ENCODE measurements at regions not wholly inside any gene's neighbourhood (a gene's known extent, or its start where the extent isn't known, plus 50 kb on each side); places are given as distances from the start of the nearest gene placed in this dataset.

DNA sequence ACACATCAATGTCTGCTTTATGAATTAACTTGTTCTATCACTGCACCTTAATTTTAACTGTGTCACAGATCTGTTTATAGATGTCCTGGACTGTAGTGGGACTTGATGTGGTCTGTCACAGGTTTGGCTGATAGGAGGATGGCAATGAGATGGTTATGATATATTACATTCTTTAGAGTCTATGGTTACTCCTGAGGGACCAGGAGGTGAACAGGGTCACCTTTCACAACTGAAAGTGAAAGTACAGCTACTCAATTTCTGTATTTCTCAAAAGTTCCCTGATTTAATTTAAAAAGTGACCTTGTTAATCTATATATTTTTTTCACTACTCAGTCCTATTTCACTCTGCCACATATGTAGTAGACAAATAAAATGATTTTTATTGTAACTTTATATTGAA lies 1284.1 kb upstream of the GYPC start:
- Histone ChIP-seq H4K5ac (ENCODE audit: low read depth, low read length) (no peak overlapping the region), H3K56ac (ENCODE audit: extremely low read depth, insufficient read depth, low read length) (no peak overlapping the region), H3K9me3 (ENCODE audit: control insufficient read depth, insufficient read depth, low read length) (no peaks in the 10 kb centered on the region), H3K79me1 (ENCODE audit: low read depth in 1 of 2, low read length in 2 of 2) (no peaks in the 10 kb centered on the region), H2AK9ac (replicated peaks; ENCODE audit: low read depth, low read length, poor library complexity) (no peak overlapping the region), H3K36me3 (ENCODE audit: control insufficient read depth, insufficient read depth, low read length) (no peaks in the 10 kb centered on the region), H4K20me1 (ENCODE audit: insufficient read depth, low read length) (no peaks in the 10 kb centered on the region), H2AFZ (replicated peaks; ENCODE audit: low read length, poor library complexity) (no peak overlapping the region), H3K18ac (ENCODE audit: low read depth, low read length) (no peak overlapping the region), H2BK120ac (ENCODE audit: low read depth, low read length) (no peak overlapping the region), H3K4me2 (ENCODE audit: low read depth, low read length) (no peak overlapping the region), H3K4me1 (ENCODE audit: control insufficient read depth, insufficient read depth, low read length) (no peaks in the 10 kb centered on the region), H4K8ac (ENCODE audit: low read depth in 2 of 2, low read length in 2 of 2) (no peak overlapping the region), H4K91ac (ENCODE audit: insufficient read depth, low read depth, low read length) (no peak overlapping the region), H3K4me3 (ENCODE audit: insufficient read depth, low read depth, low read length) (no peak overlapping the region), H3K9me1 (ENCODE audit: insufficient read depth, low read length) (no peaks in the 10 kb centered on the region), H2AK5ac (ENCODE audit: low read depth, low read length) (no peak overlapping the region), H3K14ac (replicated peaks; ENCODE audit: low read depth, low read length) (no peak overlapping the region), H2BK15ac (ENCODE audit: low read depth, low read length) (no peak overlapping the region), H3K27me3 (ENCODE audit: control insufficient read depth, insufficient read depth, low read length) (no peaks in the 10 kb centered on the region), H2BK5ac (ENCODE audit: low read depth, low read length, poor library complexity, severe bottlenecking) (no peak overlapping the region), H3K4ac (ENCODE audit: low read depth, low read length) (no peak overlapping the region), H2BK20ac (ENCODE audit: low read depth, low read length) (no peak overlapping the region), H3K9ac (ENCODE audit: low read depth, low read length) (no peak overlapping the region), H3K23ac (ENCODE audit: low read depth, low read length) (no peak overlapping the region), H3K27ac (ENCODE audit: insufficient read depth, low read length) (no peak overlapping the region)
- intact Hi-C loops (cut with micrococcal nuclease) = no loop called here
- ChIA-PET CTCF (no interaction called here), POLR2A (ENCODE audit: unreplicated experiment) (no interaction called here)
- TF ChIP-seq MAFK (IDR thresholded peaks at IDR 0.05; ENCODE audit: low read depth, low read length) (no peak), NFE2L2 (IDR thresholded peaks at IDR 0.05; ENCODE audit: low read depth, low read length) (no peak), RCOR1 (IDR thresholded peaks at IDR 0.05; ENCODE audit: insufficient replicate concordance, low read length) (no peak), SMC3 (IDR thresholded peaks at IDR 0.05; ENCODE audit: low read depth, low read length) (no peak), MXI1 (IDR thresholded peaks at IDR 0.05; ENCODE audit: borderline replicate concordance, low read depth, low read length) (no peak), POLR2A (IDR thresholded peaks at IDR 0.05; ENCODE audit: low read depth, low read length) (no peak), FOS (IDR thresholded peaks at IDR 0.05; ENCODE audit: low read depth, low read length) (no peak), RAD21 (IDR thresholded peaks at IDR 0.05; ENCODE audit: low read length) (no peak), CHD1 (IDR thresholded peaks at IDR 0.05; ENCODE audit: low read depth, low read length) (no peak), BHLHE40 (IDR thresholded peaks at IDR 0.05; ENCODE audit: low read depth, low read length) (no peak), MAZ (IDR thresholded peaks at IDR 0.05; ENCODE audit: borderline replicate concordance, low read depth, low read length) (no peak), RFX5 (IDR thresholded peaks at IDR 0.05; ENCODE audit: low read depth, low read length) (no peak), CEBPB (IDR thresholded peaks at IDR 0.05; ENCODE audit: low read depth, low read length) (no peak)
- TF ChIP-seq, protein P1, sequence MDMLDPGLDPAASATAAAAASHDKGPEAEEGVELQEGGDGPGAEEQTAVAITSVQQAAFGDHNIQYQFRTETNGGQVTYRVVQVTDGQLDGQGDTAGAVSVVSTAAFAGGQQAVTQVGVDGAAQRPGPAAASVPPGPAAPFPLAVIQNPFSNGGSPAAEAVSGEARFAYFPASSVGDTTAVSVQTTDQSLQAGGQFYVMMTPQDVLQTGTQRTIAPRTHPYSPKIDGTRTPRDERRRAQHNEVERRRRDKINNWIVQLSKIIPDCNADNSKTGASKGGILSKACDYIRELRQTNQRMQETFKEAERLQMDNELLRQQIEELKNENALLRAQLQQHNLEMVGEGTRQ (IDR thresholded peaks at IDR 0.05; ENCODE audit: low read depth, low read length) = no peak
- TF ChIP-seq, protein P2, sequence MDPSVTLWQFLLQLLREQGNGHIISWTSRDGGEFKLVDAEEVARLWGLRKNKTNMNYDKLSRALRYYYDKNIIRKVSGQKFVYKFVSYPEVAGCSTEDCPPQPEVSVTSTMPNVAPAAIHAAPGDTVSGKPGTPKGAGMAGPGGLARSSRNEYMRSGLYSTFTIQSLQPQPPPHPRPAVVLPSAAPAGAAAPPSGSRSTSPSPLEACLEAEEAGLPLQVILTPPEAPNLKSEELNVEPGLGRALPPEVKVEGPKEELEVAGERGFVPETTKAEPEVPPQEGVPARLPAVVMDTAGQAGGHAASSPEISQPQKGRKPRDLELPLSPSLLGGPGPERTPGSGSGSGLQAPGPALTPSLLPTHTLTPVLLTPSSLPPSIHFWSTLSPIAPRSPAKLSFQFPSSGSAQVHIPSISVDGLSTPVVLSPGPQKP (IDR thresholded peaks at IDR 0.05; ENCODE audit: borderline replicate concordance, low read depth, low read length) = no peak
- TF ChIP-seq, protein P3, sequence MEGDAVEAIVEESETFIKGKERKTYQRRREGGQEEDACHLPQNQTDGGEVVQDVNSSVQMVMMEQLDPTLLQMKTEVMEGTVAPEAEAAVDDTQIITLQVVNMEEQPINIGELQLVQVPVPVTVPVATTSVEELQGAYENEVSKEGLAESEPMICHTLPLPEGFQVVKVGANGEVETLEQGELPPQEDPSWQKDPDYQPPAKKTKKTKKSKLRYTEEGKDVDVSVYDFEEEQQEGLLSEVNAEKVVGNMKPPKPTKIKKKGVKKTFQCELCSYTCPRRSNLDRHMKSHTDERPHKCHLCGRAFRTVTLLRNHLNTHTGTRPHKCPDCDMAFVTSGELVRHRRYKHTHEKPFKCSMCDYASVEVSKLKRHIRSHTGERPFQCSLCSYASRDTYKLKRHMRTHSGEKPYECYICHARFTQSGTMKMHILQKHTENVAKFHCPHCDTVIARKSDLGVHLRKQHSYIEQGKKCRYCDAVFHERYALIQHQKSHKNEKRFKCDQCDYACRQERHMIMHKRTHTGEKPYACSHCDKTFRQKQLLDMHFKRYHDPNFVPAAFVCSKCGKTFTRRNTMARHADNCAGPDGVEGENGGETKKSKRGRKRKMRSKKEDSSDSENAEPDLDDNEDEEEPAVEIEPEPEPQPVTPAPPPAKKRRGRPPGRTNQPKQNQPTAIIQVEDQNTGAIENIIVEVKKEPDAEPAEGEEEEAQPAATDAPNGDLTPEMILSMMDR (conservative IDR thresholded peaks at IDR 0.05; ENCODE audit: low read depth, low read length) = no peak
- no peak for ATAC-seq (ENCODE audit: low read depth)
- DNase-seq = no peak
- no TSS peak for BruUV-seq (replicated peaks)
- dilution Hi-C loops (cut with HindIII; ENCODE audit: low sequenced_read_pairs, unreplicated experiment) = no loop called here
- in situ Hi-C loops (cut with MboI; ENCODE audit: low sequenced_read_pairs) = no loop called here

Measured in IMR-90 (cell line).